Stimulated activated memory B cell treated with anti-CD40 and anti-IgM and Interleukin-4, amounts not matched to agents 10 μg/mL and 1 μg/mL and 100 μg/mL, for 72 hours (primary cell): ENCODE measurements at regions not wholly inside any gene's neighbourhood (a gene's known extent, or its start where the extent isn't known, plus 50 kb on each side); places are given as distances from the start of the nearest gene placed in this dataset.
"Not testable (repeated sequence)": the region's sequence is repeated elsewhere in the genome, so short reads cannot be mapped to it uniquely, and the experiment has no call there.

Experiments
- ATAC-seq: fragments of 150-1000 bp; cut with Tn5 transposase; 2 replicates; pipeline ENCODE4 v1.10.0; 2021
- H3K27ac Mint-ChIP-seq: one replicate; pipeline ENCODE4 v1.8.0; 2022; ENCODE audit warnings: mild to moderate bottlenecking, mixed read lengths
- H3K27me3 Mint-ChIP-seq: one replicate; pipeline ENCODE4 v1.8.0; 2022; ENCODE audit warnings: mixed read lengths
- H3K36me3 Mint-ChIP-seq: one replicate; pipeline ENCODE4 v1.8.0; 2022; ENCODE audit warnings: mixed read lengths
- H3K4me1 Mint-ChIP-seq: one replicate; pipeline ENCODE4 v1.8.0; 2022; ENCODE audit warnings: mixed read lengths
- H3K4me3 Mint-ChIP-seq: one replicate; pipeline ENCODE4 v1.8.0; 2022; ENCODE audit warnings: mild to moderate bottlenecking, moderate library complexity, mixed read lengths
- H3K9me3 Mint-ChIP-seq: one replicate; pipeline ENCODE4 v1.8.0; 2022; ENCODE audit warnings: mixed read lengths

- Mint-ChIP-seq H3K4me1 (no peaks in the 10 kb centered on the region), H3K36me3 (no peaks in the 10 kb centered on the region)
Observed at GRCh38 chr6:74439123-74439811, 743.3 kb downstream of the CD109 start.

GRCh38 chr6:74438395-74438794 lies 742.4 kb downstream of the CD109 start:
- H3K4me1 Mint-ChIP-seq, H3K27ac Mint-ChIP-seq, H3K36me3 Mint-ChIP-seq, ATAC-seq, H3K9me3 Mint-ChIP-seq, H3K27me3 Mint-ChIP-seq, H3K4me3 Mint-ChIP-seq: not testable (repeated sequence)

More at GRCh38 chr6:74439123-74439811, 743.3 kb downstream of the CD109 start:
- H3K27ac Mint-ChIP-seq: no peak overlapping the region
- no peak for ATAC-seq
- H3K4me3 Mint-ChIP-seq: no peak overlapping the region
- peaks cover 3% of the 10 kb centered on the region for H3K9me3 Mint-ChIP-seq
- no peaks in the 10 kb centered on the region for H3K27me3 Mint-ChIP-seq

- Mint-ChIP-seq H3K9me3 (peaks cover 7% of the 10 kb centered on the region), H3K36me3 (no peaks in the 10 kb centered on the region), H3K4me1 (no peaks in the 10 kb centered on the region), H3K4me3 (no peak overlapping the region), H3K27ac (no peak overlapping the region), H3K27me3 (no peaks in the 10 kb centered on the region)
- ATAC-seq: no peak
Observed at GRCh38 chr6:74434171-74434570, 738.2 kb downstream of the CD109 start.

- peaks cover 12% of the 10 kb centered on the region for H3K9me3 Mint-ChIP-seq
- no peak overlapping the region for H3K4me3 Mint-ChIP-seq
- no peak overlapping the region for H3K27ac Mint-ChIP-seq
- no peaks in the 10 kb centered on the region for H3K4me1 Mint-ChIP-seq
- no peaks in the 10 kb centered on the region for H3K36me3 Mint-ChIP-seq
- ATAC-seq: no peak
- no peaks in the 10 kb centered on the region for H3K27me3 Mint-ChIP-seq
Observed at GRCh38 chr6:74431873-74432580, 736.0 kb downstream of the CD109 start.

- no peaks in the 10 kb centered on the region for H3K36me3 Mint-ChIP-seq
- no peaks in the 10 kb centered on the region for H3K4me1 Mint-ChIP-seq
- no peaks in the 10 kb centered on the region for H3K27me3 Mint-ChIP-seq
- H3K4me3 Mint-ChIP-seq: no peak overlapping the region
- no peak for ATAC-seq
- H3K27ac Mint-ChIP-seq: no peak overlapping the region
- H3K9me3 Mint-ChIP-seq: peaks cover 9% of the 10 kb centered on the region
Observed at GRCh38 chr6:74420221-74420620, 724.2 kb downstream of the CD109 start.

GRCh38 chr6:74415056-74415455 lies 719.1 kb downstream of the CD109 start:
- no peaks in the 10 kb centered on the region for H3K36me3 Mint-ChIP-seq
- H3K9me3 Mint-ChIP-seq: peaks cover 4% of the 10 kb centered on the region
- ATAC-seq: no peak
- no peaks in the 10 kb centered on the region for H3K4me1 Mint-ChIP-seq
- H3K27me3 Mint-ChIP-seq: no peaks in the 10 kb centered on the region
- no peak overlapping the region for H3K27ac Mint-ChIP-seq
- no peak overlapping the region for H3K4me3 Mint-ChIP-seq

- H3K9me3 Mint-ChIP-seq: peaks cover 4% of the 10 kb centered on the region
- no peaks in the 10 kb centered on the region for H3K36me3 Mint-ChIP-seq
- no peak for ATAC-seq
- no peak overlapping the region for H3K27ac Mint-ChIP-seq
- H3K4me3 Mint-ChIP-seq: no peak overlapping the region
- H3K4me1 Mint-ChIP-seq: no peaks in the 10 kb centered on the region
- no peaks in the 10 kb centered on the region for H3K27me3 Mint-ChIP-seq
Observed at GRCh38 chr6:74410630-74411029, 714.6 kb downstream of the CD109 start.

GRCh38 chr6:74409447-74409846 lies 713.4 kb downstream of the CD109 start:
- Mint-ChIP-seq H3K9me3 (peaks cover 4% of the 10 kb centered on the region), H3K27ac (no peak overlapping the region), H3K36me3 (no peaks in the 10 kb centered on the region), H3K4me1 (no peaks in the 10 kb centered on the region), H3K27me3 (no peaks in the 10 kb centered on the region), H3K4me3 (no peak overlapping the region)
- ATAC-seq: no peak

- no peak for ATAC-seq
- Mint-ChIP-seq H3K27ac (no peak overlapping the region), H3K36me3 (no peaks in the 10 kb centered on the region), H3K4me1 (no peaks in the 10 kb centered on the region), H3K9me3 (peaks cover 4% of the 10 kb centered on the region), H3K27me3 (no peaks in the 10 kb centered on the region), H3K4me3 (no peak overlapping the region)
Observed at GRCh38 chr6:74408844-74409243, 712.8 kb downstream of the CD109 start.

- Mint-ChIP-seq H3K4me1 (no peaks in the 10 kb centered on the region), H3K27ac (no peak overlapping the region), H3K9me3 (peaks cover 5% of the 10 kb centered on the region), H3K27me3 (no peaks in the 10 kb centered on the region), H3K4me3 (no peak overlapping the region), H3K36me3 (no peaks in the 10 kb centered on the region)
- no peak for ATAC-seq
Observed at GRCh38 chr6:74404366-74404765, 708.4 kb downstream of the CD109 start.

- ATAC-seq: no peak
- H3K27ac Mint-ChIP-seq: no peak overlapping the region
Observed at GRCh38 chr6:74402781-74403180, 706.8 kb downstream of the CD109 start.

GRCh38 chr6:74378437-74378836 lies 682.4 kb downstream of the CD109 start:
- not testable (repeated sequence) for ATAC-seq, H3K27me3 Mint-ChIP-seq, H3K36me3 Mint-ChIP-seq, H3K4me1 Mint-ChIP-seq, H3K4me3 Mint-ChIP-seq, H3K27ac Mint-ChIP-seq
- peaks cover 13% of the 10 kb centered on the region for H3K9me3 Mint-ChIP-seq

More at GRCh38 chr6:74402781-74403180, 706.8 kb downstream of the CD109 start:
- Mint-ChIP-seq H3K4me1 (no peaks in the 10 kb centered on the region), H3K4me3 (no peak overlapping the region), H3K27me3 (no peaks in the 10 kb centered on the region), H3K9me3 (peaks cover 6% of the 10 kb centered on the region), H3K36me3 (no peaks in the 10 kb centered on the region)

GRCh38 chr6:74369556-74369993 lies 673.6 kb downstream of the CD109 start:
- no peaks in the 10 kb centered on the region for H3K27me3 Mint-ChIP-seq
- no peak overlapping the region for H3K4me3 Mint-ChIP-seq
- no peaks in the 10 kb centered on the region for H3K4me1 Mint-ChIP-seq
- no peak overlapping the region for H3K27ac Mint-ChIP-seq
- H3K9me3 Mint-ChIP-seq: no peaks in the 10 kb centered on the region
- no peaks in the 10 kb centered on the region for H3K36me3 Mint-ChIP-seq
- ATAC-seq: no peak

GRCh38 chr6:74368746-74369145 lies 672.7 kb downstream of the CD109 start:
- no peak overlapping the region for H3K4me3 Mint-ChIP-seq
- no peaks in the 10 kb centered on the region for H3K27me3 Mint-ChIP-seq
- no peaks in the 10 kb centered on the region for H3K36me3 Mint-ChIP-seq
- no peak for ATAC-seq
- no peak overlapping the region for H3K27ac Mint-ChIP-seq
- H3K4me1 Mint-ChIP-seq: no peaks in the 10 kb centered on the region
- H3K9me3 Mint-ChIP-seq: no peaks in the 10 kb centered on the region

- no peaks in the 10 kb centered on the region for H3K27me3 Mint-ChIP-seq
Observed at GRCh38 chr6:74366634-74367033, 670.6 kb downstream of the CD109 start.

GRCh38 chr6:74362391-74362790 lies 666.4 kb downstream of the CD109 start:
- no peaks in the 10 kb centered on the region for H3K27me3 Mint-ChIP-seq
- H3K9me3 Mint-ChIP-seq: no peaks in the 10 kb centered on the region
- H3K36me3 Mint-ChIP-seq: no peaks in the 10 kb centered on the region
- no peaks in the 10 kb centered on the region for H3K4me1 Mint-ChIP-seq
- H3K27ac Mint-ChIP-seq: no peak overlapping the region
- ATAC-seq: no peak
- no peak overlapping the region for H3K4me3 Mint-ChIP-seq

More at GRCh38 chr6:74366634-74367033, 670.6 kb downstream of the CD109 start:
- no peak overlapping the region for H3K27ac Mint-ChIP-seq
- H3K4me3 Mint-ChIP-seq: no peak overlapping the region
- ATAC-seq: no peak
- H3K36me3 Mint-ChIP-seq: no peaks in the 10 kb centered on the region
- H3K4me1 Mint-ChIP-seq: no peaks in the 10 kb centered on the region
- H3K9me3 Mint-ChIP-seq: no peaks in the 10 kb centered on the region
